ENCODE measurements at regions not wholly inside any gene's neighbourhood (a gene's known extent, or its start where the extent isn't known, plus 50 kb on each side); places are given as distances from the start of the nearest gene placed in this dataset.
"Not testable (repeated sequence)": the region's sequence is repeated elsewhere in the genome, so short reads cannot be mapped to it uniquely, and the experiment has no call there.

DNA sequence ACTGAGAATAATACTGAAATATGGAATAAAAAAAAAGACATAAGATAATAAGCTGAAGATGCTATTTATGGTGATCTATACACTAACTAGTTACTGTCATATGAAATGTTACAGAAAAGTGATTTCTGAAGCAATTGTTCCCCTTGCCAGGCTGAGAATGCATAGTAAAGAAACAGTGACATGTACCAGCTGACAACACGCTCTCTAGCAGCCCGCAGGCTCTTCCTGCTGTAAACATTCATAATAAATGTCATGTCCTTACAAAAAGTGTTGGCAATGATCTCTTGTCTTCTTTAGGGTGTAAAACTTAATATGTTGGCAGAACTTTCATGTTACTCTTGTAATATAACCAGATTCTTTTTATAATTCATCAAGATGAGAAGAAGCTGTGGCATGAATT, 1171.3 kb downstream of the DSC3 start:
- no peak for DNase-seq (ENCODE audit: low spot score)

DNA sequence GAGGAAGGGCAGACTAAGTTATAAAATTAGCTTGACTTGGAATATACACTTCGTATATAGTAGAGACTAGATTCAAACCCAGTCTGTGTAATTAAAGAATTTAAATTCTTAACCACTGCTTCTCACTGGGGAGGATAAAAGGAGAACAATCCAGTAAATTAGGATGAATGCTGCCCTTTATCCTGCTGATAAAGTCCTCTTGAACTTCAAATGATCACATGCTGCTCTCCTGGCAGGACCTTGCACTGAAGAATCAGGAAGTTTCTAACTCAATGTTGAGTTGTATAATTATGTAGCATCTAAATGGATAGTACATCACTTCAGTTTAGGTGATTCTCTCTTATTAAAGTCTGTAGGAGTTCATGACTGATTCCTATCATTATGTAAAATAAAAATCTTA, 1179.7 kb downstream of the DSC3 start:
- no peak for DNase-seq (ENCODE audit: low spot score)

DNA sequence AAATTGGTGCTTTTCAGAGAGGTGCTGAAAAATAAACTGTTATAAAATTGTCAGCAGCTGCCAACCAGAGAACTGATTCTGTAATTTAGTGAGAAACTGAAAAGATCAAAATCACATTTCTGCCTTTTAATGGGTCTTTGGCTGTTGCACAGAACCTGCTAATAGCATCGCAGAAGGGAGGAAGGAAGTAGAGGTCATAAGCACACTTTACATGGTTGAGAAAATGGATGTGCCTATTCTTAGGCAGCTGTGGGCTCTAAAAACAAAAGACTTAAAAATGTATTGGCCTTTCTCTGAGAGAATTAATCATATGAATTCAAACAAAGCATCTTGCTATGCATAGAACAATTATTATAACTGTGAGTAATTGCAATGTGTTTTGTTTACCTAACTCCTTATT, 1186.9 kb downstream of the DSC3 start:
- peak; percentile 22 for DNase-seq (ENCODE audit: low spot score)

DNA sequence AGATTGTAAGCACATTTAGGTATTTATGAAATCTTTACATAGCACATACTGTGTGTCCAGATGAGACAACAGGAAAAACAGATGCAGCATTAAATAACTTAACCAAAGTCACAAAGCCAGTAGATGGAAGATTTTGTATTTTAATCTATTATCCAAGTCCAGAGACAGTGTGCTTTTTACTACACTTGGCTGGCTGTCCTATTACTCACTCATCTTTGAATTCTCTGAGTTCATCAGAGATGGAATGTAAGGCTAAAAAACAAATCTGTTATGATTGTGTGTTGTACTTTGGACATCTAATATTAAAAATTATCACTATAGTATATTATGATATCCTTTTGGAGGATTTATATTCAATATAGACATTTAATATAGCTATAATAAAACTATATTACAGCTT, 1189.4 kb downstream of the DSC3 start:
- DNase-seq (ENCODE audit: low spot score), result no peak

DNA sequence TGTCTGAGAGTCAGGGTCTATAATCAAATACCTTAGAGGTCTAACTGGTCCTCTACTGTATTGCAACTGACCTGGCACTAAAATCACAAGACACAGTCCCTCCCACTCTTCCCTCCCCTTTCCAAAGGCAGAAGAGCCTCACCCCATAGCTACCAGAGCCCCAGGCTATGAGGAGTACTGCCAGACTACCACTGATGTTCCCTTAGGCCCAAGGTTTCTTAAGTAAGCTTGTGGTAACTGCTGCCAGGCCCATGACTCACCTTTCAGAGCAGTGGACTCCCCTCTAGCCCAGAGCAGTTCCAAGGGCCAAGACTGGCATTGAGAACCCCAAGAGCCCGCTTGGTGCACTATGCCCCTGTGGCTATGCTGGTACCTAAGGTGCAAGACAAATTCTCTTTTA, 1193.4 kb downstream of the DSC3 start:
- no peak for DNase-seq (ENCODE audit: low spot score)

DNA sequence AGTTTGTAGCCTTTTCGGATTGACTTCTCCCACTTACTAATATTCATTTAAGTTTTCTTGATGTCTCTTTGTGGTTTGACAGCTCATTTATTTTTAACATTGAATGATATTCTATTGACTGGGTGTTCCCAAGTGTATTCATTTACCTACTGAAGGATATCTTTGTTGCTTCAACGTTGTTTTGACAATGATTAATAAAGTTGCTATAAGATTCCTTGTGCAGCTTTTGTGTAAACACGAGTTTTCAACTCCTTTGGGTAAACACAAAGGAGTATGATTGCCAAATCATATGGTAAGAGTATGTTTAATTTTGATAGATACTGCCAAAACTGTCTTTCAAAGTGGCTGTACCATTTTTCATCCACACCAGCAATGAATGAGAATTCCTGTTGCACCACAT, 1200.9 kb downstream of the DSC3 start:
- no peak for DNase-seq (ENCODE audit: low spot score)

DNA sequence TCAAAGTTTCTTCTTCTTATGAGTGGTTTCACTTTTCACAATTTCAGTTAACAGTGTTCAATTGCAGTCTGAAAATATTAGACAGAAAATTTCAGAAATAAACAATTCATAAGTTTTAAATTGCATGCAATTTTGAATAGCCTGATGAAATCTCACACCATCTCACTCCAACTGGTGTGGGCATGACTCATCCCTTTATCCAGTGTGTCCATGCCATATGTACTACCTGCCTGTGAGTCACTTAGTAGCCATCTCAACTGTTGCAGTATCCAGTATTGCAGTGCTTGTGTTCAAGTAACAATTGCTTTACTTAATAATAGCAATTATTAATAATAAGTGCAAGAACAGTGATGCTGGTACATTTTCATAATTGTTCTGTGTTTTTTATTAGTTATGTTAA, 1202.5 kb downstream of the DSC3 start:
- peak; percentile 9 for DNase-seq (ENCODE audit: low spot score)

DNA sequence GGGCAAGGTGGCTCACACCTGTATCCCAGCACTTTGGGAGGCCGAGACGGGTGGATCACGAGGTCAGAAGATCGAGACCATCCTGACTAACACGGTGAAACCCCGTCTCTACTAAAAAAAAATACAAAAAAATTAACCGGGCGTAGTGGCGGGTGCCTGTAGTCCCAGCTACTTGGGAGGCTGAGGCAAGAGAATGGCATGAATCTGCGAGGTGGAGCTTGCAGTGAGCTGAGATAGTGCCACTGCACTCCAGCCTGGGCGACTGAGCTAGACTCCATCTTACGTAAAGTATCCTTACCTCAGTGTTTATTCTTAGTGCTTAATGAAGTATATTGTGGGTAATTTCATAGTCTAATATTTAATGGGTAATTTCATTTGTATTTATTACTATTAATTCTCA, 1203.6 kb downstream of the DSC3 start:
- not testable (repeated sequence) for DNase-seq (ENCODE audit: low spot score)

DNA sequence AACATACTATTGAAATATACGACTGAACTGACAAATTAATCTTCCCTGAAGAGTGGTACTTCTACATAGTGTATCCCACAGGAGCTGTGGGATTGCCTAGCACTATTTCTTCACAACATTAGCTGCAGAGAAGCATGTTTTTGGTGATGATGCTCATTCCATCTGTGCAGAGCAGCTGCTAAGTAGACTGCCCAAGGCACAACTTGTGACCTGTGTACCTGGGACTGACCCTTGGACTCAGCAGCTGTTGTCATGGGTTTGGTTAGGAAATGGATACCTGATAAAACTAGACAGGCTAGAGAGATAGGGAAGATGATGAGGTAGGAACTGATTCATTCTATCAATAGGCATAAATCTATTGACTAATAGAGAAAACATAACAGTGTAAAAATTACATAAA, 1204.0 kb downstream of the DSC3 start:
- no peak for DNase-seq (ENCODE audit: low spot score)

DNA sequence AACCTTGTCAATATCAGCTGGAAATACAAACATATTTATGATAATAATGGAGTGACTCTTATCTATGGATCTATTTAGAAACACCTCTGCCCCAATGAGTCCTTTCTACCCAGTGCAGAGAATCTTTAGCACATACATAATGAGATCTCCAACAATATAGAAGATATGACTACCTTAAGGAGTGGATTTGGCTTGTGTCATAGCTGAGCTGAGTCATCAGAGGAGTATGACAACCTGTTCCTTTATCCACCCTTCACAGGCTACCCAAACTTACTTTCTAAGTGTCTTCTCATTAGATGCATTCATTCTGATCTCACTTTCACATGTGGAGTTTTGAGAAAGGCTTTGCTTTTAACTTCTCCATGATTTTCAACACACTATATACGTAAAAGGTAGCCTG, 1218.9 kb downstream of the DSC3 start:
- DNase-seq (ENCODE audit: low spot score), result no peak

DNA sequence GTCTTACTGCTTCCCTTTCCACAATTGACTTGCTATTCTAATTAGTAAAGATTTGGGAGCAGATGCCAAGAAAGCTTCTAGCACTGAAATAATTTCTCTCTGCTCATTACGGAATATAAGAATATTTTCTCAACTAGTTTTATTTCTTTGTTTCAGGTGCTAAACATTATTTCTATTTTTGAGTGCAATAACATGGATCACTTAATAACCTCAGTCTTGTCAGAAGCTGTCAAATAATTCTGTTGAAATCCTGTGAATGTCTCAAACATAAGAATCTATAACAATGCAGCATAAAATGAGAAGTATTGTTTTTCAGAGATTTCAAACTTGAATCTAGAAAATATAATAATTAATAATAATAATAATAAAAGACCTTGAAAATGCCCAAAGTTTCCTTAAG, 1221.0 kb downstream of the DSC3 start:
- no peak for DNase-seq (ENCODE audit: low spot score)

DNA sequence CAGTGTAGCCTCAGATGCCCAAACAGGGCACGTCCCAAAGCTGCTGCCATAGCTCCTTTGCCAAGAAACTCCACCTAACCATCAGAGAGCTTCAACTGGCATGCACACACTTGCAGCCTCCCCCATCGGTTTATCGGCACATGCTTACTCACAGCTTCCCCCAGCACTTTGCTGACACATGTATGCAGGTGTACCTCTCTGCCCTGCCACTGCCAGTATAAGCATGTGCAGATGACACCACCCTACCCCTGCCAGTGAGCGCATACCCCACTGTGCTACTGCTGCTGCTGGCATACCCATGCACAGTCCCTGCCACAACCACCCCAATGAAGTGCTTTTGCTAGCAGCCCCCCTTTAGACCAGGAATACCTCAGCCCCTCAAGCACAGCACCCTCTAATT, 1231.0 kb downstream of the DSC3 start:
- no peak for DNase-seq (ENCODE audit: low spot score)

DNA sequence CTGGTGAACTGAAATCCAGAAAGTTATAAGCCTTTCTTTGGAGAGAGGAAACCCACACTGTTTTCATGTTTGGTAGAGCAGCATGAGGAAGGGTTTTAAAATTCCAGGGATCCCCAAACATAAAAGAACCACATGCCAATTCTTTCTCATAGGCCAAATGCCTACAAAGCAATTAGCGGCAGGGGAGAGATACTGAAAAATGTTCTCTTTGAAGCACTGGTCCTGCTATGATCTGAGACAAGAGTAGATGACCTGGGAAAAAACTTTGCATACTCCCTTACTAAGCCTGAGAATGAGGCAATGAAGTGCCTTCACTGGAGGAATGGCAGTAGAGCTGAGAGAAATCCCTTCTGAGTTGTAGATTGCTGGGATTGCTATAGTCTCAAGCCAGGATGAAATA, 1261.7 kb downstream of the DSC3 start:
- DNase-seq (ENCODE audit: low spot score), result no peak

DNA sequence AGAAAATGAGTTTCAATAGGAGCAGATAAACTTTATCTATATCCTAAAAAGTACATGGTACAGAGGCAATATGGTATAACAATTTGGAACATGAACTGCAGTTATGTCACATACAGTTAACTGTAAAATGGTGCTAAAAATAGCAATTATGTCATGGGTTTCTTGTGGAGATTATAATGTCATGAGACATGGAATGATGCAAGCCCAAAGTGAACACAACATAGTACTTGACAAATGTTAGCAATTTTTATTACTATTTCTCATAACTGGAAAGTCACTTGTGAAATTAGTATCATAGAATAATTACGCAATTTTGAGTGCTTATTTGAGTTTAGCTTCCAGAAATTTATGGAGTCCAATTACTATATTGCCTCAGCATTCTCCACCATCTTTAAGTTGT, 1263.4 kb downstream of the DSC3 start:
- no peak for DNase-seq (ENCODE audit: low spot score)

DNA sequence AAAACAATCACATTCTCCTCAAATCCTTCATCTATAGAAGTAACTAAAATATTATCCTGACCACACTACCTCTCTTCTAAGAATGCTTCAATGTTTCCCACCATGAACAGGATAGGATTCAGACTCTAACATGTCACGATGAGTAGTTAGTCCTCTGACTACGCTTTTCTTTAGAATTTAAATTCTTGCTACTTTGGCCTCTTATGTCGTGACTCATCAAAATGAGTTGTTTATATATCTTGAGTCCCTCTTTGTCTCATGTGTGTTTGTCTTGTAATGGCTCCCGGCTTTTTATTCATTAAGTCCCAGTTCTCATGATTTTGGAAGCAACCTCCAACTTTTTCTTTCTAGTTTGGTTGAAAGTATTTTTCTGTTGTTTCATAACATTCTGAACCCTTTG, 1289.2 kb downstream of the DSC3 start:
- DNase-seq (ENCODE audit: low spot score), result no peak

DNA sequence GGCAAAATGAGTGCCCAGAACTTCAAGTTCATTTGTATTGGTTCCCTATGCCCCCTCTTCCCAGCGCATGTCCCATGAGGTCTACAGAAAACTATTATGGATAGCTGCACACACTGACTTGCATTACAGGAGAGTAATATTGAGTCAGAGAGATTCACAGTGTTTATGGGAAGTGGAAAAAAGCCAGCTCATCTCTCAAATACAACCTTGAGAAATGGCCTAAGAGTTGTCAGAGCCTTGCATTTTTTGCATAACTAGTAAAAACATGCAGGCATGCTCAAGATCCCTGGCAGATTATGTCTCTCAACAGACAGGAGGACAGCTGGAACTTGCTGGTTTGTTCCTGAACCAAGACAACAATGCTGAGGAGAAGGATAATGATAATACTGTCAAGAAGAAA, 1292.8 kb downstream of the DSC3 start:
- DNase-seq (ENCODE audit: low spot score), result no peak

DNA sequence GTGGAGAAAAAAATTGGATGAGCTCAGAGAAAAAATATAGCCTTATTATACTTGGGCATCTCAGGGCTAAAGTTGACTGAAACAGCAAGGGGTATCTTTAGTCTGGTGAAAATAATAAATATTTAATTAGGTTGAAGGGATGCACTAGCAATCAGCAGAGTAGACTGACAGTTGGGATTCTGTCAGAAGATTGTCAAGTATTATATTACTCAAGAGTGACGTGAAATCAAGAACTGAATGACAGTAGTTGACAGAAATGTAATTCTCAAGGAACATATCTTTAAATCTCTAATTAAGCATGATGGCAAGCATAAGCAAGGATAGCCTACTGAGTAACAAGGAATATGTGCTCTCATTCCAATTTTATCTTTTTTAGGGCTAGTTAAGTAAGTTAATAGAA, 1301.1 kb downstream of the DSC3 start:
- DNase-seq (ENCODE audit: low spot score), result no peak

DNA sequence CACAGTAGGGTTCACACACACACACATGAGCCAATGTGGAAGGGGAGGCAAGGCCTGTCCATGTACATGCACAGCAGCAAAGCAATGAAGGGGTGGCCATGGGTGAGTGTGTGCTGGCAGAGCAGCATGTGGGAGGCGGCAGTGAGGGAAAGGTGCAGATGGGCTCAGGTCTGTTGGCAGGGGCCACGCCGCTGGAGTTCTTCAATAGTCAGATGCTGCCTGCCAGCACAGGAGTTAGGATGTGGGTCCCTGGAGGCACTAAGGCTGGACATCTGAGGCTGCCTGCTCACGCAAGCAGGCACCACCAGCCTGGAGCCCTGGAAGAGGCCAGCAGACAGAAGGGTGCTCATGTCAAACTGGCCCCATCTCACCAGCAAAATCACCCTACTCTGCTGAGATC, 1304.9 kb downstream of the DSC3 start:
- no peak for DNase-seq (ENCODE audit: low spot score)

DNA sequence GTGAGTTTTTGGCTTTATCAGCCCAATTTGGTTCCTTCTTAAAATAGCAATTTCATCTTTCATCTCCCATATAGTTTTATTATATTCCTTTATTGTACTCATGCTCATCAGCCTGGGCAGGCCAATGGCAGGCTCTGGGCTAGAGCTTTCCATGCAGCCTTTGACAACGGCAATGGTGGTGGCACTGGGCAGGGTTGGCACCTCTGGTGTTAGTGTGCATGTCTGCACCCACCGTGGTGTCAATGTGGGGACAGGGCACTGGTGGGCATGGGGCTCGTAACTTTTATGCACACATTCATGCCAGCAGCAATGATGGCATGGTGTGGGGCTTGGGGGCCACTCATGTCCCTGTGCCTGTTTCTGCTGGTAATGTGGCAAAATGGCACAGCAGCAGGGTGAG, 1305.4 kb downstream of the DSC3 start:
- no peak for DNase-seq (ENCODE audit: low spot score)

DNA sequence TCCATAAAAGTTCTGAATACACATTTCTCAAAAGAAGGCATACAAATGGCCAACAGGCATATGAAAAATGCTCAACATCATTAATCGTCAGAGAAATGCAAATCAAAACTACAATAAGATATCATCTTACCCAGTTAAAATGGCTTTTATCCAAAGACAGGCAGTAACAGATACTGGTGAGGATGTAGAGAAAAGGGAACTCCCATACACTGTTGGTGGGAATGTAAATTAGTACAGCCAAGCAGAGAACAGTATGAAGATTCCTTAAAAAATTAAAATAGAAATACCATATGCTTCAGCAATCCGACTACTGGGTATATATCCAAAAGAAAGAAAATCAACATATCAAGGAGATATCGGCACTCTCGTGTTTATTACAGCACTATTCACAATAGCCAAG, 1312.5 kb downstream of the DSC3 start:
- DNase-seq (ENCODE audit: low spot score), result no peak

DNA sequence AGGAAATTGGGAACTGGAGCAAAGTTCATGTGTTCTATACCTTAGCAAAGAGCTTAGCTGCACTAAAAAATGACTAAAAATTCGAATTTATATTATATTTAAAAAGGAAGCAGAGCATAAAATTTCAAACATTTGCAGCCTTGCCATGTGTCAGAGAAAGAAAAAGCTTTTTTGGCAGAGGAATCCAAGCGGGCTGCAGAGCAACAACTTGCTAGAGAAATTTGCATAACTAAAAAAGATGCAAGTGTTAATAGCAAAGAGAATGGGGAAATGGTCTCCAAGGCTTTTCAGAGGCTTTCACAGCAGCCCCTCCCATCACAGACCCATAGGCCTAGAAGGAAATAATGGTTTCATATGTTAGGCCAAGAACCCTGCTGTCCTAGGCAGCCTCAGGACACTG, 1315.9 kb downstream of the DSC3 start:
- DNase-seq (ENCODE audit: low spot score), result no peak

DNA sequence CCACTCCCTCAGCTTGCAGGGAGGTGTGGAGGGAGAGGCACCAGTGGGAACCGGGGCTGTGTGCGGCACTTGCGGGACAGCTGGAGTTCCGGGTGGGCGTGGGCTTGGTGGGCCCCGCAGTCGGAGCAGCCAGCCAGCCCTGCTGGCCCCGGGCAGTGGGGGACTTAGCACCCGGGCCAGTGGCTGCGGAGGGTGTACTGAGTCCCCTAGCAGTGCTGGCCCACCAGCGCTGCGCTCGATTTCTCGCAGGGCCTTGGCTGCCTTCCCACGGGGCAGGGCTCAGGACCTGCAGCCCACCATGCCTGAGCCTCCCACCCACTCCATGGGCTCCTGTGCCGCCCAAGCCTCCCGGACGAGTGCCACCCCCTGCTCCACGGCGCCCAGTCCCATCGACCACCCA, 1319.1 kb downstream of the DSC3 start:
- DNase-seq (ENCODE audit: low spot score), result not testable (repeated sequence)

DNA sequence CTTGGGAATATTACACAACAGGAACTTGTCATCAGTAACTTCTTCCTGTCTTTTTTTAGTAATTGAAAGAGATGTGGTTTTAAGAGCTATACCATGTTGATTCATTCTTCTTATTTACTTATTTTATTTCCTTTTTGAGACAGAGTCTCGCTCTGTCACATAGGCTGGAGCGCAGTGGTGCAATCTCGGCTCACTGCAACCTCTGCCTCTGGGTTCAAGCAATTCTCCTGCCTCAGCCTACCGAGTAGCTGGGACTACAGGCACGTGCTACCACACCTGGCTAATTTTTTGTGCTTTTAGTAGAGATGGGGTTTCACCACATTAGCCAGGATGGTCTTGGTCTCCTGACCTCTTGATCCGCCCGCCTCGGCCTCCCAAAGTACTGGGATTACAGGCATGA, 1326.6 kb downstream of the DSC3 start:
- not testable (repeated sequence) for DNase-seq (ENCODE audit: low spot score)

DNA sequence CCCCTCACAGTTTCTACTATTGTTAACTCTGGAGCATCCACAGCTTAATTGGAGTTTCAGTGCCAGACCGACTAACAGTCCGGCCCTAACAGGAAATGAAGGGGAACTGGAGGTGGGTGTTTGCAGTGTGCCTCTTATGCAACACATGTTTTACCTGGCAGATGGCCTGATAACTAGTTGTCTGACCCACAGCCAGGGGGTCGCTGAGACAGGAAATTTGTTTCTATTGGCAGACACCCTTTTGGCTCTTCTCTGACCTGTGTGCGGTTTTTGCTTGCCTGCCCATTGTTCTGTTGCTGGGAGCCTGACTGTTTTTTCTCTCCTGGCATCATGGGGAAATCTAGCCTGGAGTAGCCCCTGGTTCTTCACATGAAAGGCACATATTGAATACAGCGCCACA, 1329.8 kb downstream of the DSC3 start:
- no peak for DNase-seq (ENCODE audit: low spot score)

DNA sequence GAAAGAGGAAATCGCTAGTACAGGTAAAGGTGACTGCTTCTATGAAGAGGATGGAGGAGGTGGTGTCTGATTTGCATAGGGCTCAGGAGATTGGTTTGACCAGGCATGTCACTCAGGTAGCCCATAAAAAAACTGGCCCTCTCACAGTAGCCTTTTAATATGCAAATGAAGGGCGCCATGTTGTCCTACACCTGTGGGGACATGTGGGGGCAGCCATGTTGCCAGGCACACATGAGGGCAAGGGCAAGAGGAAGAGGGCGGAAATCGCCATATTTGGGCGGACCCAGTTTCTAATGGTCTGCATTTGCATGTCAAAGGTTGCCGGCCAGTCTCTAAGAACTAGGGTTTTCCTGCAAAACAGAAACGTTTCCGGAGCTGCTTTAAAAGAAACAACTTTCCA, 1330.6 kb downstream of the DSC3 start:
- no peak for DNase-seq (ENCODE audit: low spot score)
